ENCODE measurements at regions not wholly inside any gene's neighbourhood (a gene's known extent, or its start where the extent isn't known, plus 50 kb on each side); places are given as distances from the start of the nearest gene placed in this dataset.

DNA sequence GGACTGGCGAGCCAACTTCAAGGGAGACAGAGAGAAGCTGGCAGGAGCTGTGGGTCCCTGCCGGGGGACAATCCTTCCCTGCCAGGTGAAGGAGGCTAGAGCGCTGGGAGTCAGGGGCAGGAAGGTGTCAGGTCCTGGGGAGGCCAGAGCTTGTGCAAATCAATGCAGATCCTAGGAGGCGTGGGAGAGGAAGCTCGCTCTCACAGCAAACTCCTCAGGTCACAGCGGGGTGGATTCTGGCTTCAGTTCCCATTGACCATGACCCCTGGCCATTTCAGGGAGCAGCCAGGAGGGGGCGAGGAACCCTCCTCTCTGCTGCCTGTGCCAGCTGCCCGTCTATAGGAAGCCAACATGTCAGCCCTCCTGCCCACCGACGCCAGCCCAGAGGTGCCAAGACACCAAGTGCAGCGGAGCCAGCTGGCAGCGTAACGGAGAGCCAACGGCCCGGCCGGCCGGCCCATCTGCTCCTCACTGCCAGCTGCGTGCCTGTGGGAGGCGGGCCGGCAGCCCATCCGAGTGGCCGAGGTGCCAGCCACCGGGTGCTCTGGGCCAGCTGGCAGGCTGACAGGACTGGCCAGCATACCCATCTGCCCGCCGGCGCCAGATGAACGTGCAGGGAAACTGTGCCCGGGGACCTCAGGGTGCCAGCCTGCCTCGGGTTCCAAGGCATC lies 374.8 kb downstream of the MIAT start:
- Mint-ChIP-seq H3K27me3 (peaks cover 35% of the 10 kb centered on the region), H3K9me3 (ENCODE audit: low read depth) (no peaks in the 10 kb centered on the region), H3K27ac (no peak overlapping the region), H3K4me3 (ENCODE audit: low read depth) (no peak overlapping the region), H3K36me3 (ENCODE audit: insufficient read depth) (no peaks in the 10 kb centered on the region), H3K4me1 (ENCODE audit: low read depth) (no peaks in the 10 kb centered on the region)
- DNase-seq (ENCODE audit: low spot score, unreplicated experiment), result no peak
- TF ChIP-seq, protein P1, sequence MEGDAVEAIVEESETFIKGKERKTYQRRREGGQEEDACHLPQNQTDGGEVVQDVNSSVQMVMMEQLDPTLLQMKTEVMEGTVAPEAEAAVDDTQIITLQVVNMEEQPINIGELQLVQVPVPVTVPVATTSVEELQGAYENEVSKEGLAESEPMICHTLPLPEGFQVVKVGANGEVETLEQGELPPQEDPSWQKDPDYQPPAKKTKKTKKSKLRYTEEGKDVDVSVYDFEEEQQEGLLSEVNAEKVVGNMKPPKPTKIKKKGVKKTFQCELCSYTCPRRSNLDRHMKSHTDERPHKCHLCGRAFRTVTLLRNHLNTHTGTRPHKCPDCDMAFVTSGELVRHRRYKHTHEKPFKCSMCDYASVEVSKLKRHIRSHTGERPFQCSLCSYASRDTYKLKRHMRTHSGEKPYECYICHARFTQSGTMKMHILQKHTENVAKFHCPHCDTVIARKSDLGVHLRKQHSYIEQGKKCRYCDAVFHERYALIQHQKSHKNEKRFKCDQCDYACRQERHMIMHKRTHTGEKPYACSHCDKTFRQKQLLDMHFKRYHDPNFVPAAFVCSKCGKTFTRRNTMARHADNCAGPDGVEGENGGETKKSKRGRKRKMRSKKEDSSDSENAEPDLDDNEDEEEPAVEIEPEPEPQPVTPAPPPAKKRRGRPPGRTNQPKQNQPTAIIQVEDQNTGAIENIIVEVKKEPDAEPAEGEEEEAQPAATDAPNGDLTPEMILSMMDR (IDR thresholded peaks at IDR 0.05; ENCODE audit: unreplicated experiment), result peak; percentile 53

DNA sequence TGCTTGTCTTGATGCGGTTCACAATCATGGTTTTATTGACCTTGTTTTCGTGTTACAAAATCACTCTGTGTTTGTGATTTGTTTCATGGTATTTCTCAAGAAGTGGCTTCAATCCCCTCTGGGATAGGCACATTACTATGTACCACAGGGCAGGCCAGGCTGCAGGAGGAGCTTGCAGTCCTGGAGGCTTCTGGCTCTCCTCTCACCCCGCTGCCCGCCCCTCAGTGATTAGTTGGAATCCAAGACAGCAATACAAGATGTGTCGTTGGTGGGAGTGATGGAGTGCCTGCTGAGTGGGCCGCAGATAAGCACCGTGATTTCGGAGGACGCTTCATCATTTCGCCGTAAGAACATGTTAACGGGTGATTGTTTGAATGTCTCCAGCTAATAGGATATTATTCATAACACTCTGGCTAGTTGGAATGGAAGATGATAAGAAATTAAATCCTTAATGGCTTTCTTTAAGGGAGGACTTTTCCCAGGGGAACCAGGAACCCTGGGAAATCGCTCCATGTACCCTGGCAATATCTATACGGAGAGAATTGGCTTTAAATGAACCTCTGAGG lies 384.4 kb downstream of the MIAT start:
- TF ChIP-seq, protein P1 (IDR thresholded peaks at IDR 0.05; ENCODE audit: unreplicated experiment), result no peak
- Mint-ChIP-seq H3K4me3 (ENCODE audit: low read depth) (no peak overlapping the region), H3K4me1 (ENCODE audit: low read depth) (peaks cover 12% of the 10 kb centered on the region), H3K36me3 (ENCODE audit: insufficient read depth) (no peaks in the 10 kb centered on the region), H3K27me3 (peaks cover 24% of the 10 kb centered on the region), H3K27ac (no peak overlapping the region), H3K9me3 (ENCODE audit: low read depth) (peaks cover 9% of the 10 kb centered on the region)
- DNase-seq (ENCODE audit: low spot score, unreplicated experiment), result no peak

DNA sequence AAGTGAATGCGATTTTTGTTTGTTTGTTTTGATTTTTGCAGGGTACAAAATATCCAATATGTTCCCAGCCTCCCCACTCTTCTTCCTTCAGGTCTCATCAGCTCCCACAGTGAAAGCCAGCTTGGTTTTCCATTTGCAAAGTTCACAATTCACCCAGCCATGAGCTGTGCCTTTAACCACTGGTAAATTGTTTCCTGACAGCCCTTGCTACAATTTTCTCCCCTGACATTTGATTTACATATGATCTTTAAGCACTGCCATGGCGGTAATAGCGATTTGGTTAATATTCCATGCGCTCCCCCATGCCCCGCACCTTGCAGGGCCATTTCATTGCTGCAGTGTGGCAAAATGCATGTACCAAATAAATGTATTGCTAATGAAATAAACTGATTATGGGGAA lies 385.9 kb downstream of the MIAT start:
- Mint-ChIP-seq H3K36me3 (ENCODE audit: insufficient read depth) (no peaks in the 10 kb centered on the region), H3K27me3 (peaks cover 18% of the 10 kb centered on the region), H3K27ac (no peak overlapping the region), H3K4me1 (ENCODE audit: low read depth) (peaks cover 12% of the 10 kb centered on the region), H3K9me3 (ENCODE audit: low read depth) (peaks cover 4% of the 10 kb centered on the region), H3K4me3 (ENCODE audit: low read depth) (no peak overlapping the region)
- TF ChIP-seq, protein P1 (IDR thresholded peaks at IDR 0.05; ENCODE audit: unreplicated experiment), result no peak
- no peak for DNase-seq (ENCODE audit: low spot score, unreplicated experiment)

DNA sequence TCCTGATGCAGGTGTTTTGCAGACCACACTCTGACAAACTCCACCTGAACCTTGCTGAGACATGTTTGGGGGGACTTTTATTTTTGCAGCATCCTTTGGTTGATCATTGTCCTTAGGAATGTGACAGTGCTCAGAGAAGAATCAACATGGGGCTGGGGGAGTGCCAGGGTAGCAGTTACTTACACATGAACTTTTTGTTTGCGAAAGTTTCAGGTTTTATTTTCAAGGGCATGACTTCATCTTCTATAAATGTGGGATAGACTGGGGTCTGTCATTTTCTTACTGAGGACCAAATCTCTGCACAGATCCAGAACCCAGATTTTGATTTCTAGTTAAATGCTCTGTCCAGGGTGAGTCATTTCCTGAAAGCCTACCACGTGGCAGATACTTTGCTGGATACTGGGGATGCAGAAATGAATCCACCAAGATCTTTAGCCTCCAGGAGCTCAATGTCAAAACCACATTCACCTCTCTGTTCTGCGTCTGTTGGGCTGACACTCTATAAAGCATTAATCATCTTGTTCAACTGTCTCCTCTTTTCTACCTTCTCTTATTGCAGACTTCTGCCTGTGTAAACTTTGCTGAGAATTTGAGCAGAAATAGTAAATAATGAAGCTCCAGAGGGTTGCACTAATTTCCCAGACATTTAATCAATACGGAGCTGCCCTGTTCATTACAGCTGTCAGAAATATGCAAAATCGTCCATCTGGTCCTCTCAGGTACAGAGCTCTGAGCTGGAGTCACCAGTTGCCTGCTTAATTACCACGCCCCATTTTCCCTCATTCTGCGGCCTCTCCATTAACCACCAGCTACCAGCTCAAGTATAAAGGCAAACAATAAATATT lies 387.9 kb downstream of the MIAT start:
- peaks cover 21% of the 10 kb centered on the region for H3K27me3 Mint-ChIP-seq
- DNase-seq (ENCODE audit: low spot score, unreplicated experiment), result no peak
- H3K4me3 Mint-ChIP-seq (ENCODE audit: low read depth), result no peak overlapping the region
- H3K27ac Mint-ChIP-seq, result no peak overlapping the region
- peaks cover 12% of the 10 kb centered on the region for H3K4me1 Mint-ChIP-seq (ENCODE audit: low read depth)
- H3K9me3 Mint-ChIP-seq (ENCODE audit: low read depth), result no peaks in the 10 kb centered on the region
- TF ChIP-seq, protein P1 (IDR thresholded peaks at IDR 0.05; ENCODE audit: unreplicated experiment), result no peak
- no peaks in the 10 kb centered on the region for H3K36me3 Mint-ChIP-seq (ENCODE audit: insufficient read depth)

DNA sequence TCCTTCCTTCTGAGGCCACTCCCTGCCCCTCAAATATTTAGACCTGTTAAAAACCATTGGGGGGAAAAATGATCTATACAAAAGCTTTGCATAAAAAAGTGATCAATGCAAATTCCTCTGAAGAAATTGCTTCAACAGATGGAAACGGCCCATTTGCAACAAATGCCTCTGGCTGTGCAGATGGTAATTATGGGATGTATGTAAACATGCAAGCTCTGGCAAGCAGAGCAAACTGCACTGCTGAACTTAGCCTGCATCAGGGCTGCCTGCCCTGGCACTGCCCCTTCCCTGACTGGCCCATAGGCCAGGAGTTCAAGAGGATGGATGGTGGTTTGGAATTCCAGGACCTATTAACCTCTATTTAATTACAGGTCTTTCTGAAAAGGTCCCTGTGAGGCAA lies 388.7 kb downstream of the MIAT start:
- no peaks in the 10 kb centered on the region for H3K36me3 Mint-ChIP-seq (ENCODE audit: insufficient read depth)
- no peak for DNase-seq (ENCODE audit: low spot score, unreplicated experiment)
- H3K4me3 Mint-ChIP-seq (ENCODE audit: low read depth), result no peak overlapping the region
- H3K27me3 Mint-ChIP-seq, result peaks cover 23% of the 10 kb centered on the region
- no peak overlapping the region for H3K27ac Mint-ChIP-seq
- H3K4me1 Mint-ChIP-seq (ENCODE audit: low read depth), result peaks cover 12% of the 10 kb centered on the region
- no peaks in the 10 kb centered on the region for H3K9me3 Mint-ChIP-seq (ENCODE audit: low read depth)
- TF ChIP-seq, protein P1 (IDR thresholded peaks at IDR 0.05; ENCODE audit: unreplicated experiment), result no peak

All from progenitor cell of endocrine pancreas (in vitro differentiated cells).